ENCODE measurements at regions not wholly inside any gene's neighbourhood (a gene's known extent, or its start where the extent isn't known, plus 50 kb on each side); places are given as distances from the start of the nearest gene placed in this dataset.
"Not testable (repeated sequence)": the region's sequence is repeated elsewhere in the genome, so short reads cannot be mapped to it uniquely, and the experiment has no call there.

DNA sequence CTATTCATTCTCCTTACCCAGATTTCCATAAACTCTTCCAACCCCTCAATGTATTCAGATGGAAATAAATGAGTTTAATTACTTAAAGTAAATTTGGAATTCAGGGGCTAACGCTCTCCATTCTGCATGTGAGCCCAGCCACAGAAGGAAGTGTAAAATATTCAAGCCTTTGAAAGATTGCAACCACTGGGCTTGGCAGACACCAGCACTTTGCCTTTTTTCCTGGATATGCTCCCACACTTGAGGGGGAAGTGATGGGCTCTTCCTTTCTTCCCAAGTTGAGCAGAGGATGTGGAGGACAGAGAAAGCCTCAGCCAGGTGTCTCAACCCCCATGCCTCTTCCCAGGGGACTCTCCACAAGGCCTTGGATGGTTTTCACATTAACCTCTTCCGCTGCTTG lies 825.1 kb upstream of the EEF2KMT start:
- no peak for DNase-seq

DNA sequence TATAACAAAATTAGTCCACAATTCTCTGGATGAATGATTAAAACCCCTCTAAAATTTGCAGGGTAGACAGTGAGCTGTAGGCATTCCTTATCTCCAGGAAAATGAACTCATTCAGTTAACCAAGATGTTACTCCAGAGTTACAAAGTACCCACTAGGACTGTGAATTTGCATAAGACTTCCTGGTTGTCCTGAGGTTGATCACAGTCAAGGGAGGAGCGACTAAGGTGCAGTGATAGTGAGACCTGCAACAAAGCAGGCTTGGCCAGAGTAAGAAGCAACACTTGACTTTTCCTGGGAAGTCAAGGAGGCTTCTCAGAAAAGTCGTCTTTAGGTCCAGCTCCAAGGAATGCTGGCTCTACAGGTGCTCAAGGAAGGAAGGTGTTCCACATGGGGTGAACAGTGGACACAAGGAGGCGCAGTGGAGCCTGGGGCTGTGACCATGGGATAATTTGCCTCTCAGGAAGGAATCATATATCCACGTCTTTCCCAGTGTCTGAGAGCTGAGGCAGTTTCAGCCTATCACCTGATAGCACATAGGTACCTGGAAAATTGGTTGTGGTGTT lies 821.1 kb upstream of the EEF2KMT start:
- no peak for DNase-seq

DNA sequence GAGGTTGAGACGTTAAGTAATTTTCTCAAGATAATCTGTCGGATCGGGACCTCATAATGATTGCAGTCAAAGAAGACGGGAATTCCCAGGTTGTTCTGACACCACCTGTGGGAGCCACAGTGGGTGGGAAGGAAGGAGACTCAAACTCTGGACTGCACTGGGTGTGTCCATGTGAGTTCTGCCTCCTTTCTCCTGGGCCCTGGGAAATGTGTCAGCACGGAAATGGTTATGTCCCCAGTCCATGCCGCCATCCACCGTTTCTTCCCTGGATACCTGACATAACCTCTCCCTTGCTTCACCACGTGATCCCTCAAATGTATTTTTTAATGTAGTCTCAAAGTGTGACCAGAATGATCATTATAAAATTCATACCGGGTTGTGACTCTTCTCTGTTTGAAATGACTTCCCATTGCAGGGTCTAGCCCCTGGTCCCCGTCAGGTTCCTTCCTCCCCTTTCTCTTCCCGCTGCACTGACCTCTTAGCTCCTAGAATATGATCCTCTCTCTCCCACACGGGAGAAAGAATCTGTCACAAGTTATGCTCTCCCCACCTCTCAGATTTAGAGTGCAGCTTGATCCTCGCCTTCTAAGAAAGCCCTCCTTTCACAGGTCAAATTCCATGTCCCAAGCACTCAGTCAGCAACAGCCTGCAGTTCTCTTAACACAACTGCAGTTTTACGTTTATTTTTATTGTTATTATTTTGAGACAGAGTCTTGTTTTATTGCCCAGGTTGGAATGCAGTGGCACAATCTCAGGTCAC lies 820.0 kb upstream of the EEF2KMT start:
- no peak for DNase-seq

DNA sequence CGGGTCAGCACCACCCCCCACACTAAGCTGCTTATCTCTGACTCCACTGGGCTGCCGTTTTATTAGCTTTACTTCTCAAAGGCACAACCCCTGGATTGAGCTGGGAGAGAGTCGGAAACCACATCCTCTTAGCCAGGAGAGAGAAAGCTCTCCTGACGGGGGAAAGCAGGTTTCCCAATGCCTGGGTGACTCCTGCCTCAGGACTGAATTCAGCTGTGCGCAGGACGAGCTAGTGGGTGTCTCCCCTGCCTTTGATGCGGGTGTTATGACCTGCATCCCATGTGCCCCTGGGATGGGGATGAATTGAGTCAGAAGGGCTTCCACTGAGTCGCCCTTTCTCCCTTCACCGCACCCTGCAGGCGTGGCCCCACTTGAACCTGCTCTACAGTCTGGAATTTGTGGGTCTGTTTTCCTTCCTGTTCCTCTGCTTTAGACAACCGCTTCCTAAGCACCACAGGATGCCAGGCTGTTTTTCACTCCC lies 819.2 kb upstream of the EEF2KMT start:
- DNase-seq, result no peak

DNA sequence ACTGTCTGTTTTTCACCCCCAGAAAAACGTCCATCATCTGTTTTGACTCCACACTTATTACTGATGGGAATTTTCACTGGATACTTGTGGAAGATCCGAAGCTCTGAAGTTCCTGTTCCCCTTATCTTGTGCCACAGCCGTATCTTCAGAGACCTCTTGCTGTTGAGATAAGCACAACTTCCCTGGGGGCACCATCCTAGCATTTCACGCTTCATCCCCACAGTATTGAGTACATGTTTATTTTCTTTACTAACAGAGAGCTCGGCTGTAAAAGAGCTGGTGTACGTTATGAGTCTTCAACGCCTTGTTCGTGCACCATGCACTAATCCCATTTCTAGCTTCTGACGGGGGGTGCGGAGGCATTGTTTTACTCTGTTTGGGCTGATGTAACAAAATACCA lies 813.6 kb upstream of the EEF2KMT start:
- DNase-seq, result no peak

DNA sequence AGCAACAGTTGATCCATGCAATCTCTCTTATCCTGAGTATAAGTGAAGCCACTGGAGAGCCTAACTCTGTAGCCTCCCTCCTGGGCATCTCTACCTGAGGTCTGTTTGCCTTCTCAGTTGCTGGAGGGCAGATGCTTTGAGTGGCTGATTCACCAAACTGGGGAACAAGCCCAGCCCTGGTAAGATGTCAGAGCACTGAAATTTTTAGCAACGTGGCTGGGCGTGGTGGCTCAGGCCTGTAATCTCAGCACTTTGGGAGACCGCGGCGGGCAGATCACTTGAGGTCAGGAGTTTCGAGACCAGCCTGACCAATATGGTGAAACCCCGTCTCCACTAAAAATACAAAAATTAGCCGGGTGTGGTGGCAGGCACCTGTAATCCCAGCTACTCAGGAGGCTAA lies 812.0 kb upstream of the EEF2KMT start:
- DNase-seq, result not testable (repeated sequence)

DNA sequence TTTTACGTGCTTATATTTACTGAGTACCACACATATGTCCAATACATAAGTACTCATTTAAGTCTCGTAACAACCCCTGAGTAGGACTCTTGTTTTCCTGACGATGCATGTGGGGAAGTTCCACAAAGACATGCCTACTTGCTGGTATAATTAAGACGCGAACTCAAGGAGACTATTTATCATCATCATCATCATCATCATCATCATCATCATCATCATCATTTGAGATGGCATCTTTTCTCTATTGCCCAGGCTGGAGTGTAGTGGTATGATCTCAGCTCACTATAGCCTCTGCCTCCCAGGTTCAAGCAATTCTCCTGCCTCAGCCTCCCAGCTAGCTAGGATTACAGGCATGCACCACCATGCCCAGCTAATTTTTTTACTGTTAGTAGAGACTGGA lies 809.9 kb upstream of the EEF2KMT start:
- DNase-seq, result no peak

DNA sequence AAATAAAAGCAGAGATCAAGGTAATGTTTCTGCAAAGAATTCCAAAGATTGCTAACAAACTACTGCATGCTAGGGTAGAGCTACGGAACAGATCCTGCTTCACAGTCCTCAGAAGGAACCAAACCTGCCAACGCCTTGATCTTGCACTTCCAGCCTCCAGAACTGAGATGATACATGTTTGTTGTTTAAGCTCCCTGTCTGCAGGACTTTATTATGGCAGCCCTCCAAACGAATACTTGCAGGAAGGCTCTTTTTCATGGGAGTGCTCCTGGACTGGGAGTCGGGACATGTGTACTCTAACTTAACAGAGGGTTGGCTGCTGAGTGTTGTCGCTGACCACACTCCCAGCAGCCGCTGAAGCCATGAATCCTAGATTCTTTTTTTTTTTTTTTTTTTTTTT lies 808.8 kb upstream of the EEF2KMT start:
- DNase-seq, result no peak

DNA sequence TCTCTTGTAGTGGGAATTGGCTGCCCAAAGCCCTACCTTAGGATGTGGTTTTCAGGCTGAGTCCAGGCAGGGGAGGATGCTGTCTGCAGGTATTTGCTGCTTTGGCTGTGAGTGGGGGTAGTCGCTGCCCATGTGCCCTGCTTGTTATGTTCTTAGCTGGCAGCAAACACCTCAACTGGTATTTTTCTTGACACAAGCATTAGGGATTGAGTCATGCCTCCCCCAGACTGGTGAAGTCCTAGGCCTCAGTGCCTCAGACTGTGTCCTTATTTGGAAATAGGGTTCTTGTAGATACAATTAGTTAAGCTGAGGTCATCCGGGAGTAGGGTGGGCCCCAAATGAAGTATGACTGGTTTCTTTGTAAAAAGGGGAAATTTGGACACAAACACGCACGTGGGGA lies 808.3 kb upstream of the EEF2KMT start:
- DNase-seq, result no peak

DNA sequence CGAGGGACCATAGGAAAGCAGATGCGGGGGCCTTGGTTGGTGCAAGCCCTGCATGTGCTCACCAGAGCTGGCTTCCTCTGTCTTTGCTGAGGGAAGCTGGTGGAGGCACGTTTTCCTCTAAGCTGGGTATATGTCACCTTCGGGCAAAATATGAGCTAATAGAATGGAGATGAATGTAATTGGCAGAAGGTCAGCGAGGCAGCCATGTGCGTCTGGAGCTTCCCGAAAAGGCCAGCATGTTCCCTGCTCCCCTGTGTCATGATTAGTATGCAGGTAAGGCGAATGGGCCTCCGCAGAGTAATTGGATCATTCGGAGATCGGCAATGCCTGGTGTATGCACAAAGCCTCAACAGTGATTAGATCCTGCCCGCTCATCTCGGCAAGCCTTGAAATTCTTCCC lies 806.2 kb upstream of the EEF2KMT start:
- DNase-seq, result no peak

DNA sequence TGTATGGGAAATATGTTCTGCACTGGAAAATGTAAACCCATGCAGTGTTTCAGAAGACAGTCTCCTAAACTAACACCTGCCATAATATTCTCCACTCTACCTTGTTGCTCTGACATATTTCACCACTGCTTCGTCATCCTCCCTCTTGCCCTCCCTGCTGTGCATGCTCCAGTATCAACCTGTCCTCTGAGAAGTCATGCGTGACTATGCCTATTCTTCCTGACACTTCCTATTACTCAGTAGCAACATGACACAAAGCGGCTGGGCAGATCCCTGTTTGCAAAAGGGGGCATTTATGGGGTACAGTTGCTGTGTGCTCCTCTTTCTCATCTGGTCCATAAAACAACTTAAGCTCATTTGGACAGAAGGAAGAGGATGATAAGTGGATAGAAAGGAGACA lies 805.6 kb upstream of the EEF2KMT start:
- DNase-seq, result no peak

DNA sequence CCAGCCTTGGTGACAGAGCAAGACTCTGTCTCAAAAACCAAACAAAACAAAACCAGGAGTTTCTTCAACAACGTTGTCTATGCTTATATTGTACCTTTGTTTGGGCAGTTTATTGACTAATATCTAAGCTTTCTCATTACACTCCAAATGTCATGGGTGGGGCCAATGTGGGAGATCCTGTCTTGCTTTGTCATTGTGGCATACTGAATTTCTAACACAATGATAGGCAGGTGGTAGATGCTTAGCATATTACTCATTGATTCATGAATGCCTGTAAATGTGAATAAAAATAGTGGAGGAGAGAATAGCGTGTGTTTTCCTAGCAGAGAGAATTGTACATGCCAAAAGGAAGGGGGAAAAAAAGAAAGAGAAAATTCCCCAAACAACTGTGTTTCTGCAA lies 802.5 kb upstream of the EEF2KMT start:
- no peak for DNase-seq

DNA sequence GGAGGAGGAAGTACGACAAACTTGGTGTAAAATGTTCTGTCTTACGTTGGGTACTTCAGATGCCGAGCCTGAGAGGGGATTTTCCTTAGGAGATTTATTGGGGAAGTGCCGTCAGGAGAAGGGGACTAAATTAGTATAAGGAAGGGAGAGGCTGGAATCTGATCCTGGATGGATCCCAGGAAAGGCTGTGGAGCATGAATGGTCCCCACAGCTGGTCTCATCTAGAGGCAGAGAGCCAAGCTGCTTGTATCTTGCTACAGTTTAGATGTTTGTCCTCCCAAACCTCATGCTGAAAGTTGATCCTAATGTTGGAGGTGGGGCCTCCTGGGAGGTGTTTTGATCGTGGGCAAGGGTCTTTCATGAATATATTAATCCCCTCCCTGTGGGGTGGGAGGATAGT lies 798.4 kb upstream of the EEF2KMT start:
- DNase-seq, result no peak

DNA sequence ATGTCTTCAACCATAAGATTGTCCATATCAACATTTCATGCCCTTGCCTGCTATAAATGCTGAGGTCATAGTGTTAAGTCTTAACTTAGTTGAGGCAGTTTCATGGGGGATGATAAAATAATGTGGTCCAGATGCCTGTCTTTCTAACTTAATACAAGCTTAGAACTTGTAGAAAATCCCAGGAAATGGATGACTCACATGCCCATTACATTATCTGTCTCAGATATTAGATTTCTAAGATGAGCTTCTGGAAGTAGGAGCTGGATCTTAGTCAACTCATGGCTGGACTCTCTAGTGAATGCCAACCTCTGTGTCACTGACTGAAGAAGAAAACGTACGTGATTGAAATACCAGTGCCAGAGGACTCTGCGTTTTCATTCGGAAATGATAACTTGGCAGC lies 797.5 kb upstream of the EEF2KMT start:
- no peak for DNase-seq

DNA sequence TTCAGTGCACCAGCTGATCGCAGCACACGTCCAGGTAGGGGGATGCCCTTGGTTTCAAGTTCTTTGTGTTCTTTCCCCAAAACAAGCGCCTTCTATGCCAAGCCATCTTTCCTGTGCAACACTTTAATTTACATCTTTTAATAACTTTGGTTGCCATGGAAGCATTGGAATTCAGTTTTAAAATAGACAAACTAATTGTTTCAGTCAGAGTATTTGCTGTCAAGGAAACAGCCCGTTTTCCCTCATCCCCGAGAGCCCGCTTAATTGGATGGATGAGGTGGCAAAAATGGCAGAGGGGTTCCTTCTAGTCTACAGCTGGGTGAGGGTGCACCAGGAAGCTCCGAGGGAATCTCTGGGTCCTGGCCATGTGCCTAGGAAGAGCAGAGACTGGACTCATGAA lies 793.7 kb upstream of the EEF2KMT start:
- DNase-seq, result no peak

DNA sequence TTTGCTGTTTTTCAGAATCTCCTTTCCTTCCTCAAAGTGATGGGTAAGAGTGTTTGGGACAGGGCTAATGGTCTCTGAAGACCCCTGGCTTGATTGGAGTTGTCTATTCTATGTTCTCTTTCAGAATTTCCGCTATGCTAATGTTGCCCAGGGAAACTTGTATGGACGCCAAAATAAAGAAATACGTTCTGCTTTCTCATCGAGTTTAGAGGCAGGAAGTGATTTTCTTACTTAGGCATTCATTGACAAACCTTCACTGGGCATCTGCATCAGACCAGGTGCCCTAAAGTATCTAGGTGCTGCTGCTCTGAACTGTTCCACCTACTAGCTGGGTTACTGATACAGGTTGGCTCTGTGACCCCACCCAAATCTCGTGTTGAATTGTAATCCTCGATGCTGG lies 787.9 kb upstream of the EEF2KMT start:
- DNase-seq, result no peak

DNA sequence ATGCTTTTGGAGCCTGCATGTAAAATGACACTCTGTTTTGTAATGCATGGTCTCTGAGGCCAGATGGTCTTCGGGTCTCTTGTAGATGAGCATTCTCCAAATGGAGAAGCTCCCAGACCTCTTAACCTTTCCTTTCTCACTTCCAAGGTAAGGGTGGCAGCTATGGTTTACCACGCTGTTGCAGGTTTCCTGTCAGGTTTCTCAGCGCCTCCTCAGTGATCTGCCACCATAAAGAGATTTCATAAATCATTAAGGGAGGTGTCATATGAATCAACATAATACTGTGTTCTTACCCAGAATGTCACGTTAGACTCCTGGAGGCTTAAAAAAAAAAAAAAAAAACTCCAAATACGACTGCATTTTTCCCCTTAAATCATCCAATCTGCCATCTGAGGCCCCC lies 787.4 kb upstream of the EEF2KMT start:
- DNase-seq, result no peak

DNA sequence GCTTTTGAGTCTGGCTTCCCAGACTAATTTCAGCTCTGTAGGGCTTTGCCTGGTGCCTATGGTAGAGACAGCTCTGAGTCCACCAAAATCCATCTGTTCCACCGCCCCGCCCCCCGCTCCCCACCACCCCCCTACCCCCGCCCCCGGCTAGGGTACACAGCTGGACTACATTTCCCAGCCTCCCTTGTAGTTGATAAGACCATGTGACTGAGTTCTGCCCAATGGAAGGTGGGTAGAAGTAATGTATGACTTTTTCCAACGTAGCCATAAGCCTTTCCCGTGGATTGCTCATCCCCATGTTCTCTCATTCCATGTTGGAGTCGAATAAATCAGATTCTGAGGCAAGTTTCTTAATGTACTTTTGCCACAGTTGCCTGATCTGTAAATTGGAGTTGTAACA lies 786.7 kb upstream of the EEF2KMT start:
- DNase-seq, result no peak

DNA sequence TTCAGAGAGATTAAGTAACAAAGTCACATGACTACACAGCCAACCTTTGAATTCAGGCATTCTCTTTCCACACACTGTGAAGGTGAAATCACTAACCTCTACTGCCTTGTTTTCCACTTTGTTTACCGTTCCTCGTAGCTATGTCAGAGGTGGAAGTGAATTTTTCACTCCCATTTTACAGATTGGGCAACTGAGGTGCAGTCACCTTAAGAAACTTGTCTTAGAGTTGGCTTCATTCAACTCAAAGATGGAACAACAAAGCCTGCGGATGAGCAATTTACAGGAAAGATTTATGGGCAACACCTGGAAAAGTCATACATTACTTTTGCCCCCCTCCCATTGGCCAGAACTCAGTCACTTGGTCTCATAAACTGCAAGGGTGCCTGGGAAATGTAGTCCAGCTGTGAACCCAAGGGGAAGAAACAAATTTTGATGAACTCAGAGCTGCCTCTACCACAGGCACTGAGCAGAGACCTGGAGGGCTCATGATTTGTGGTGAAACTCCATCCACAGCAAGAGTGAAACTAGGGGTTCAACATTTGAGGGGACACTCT lies 784.6 kb upstream of the EEF2KMT start:
- no peak for DNase-seq

DNA sequence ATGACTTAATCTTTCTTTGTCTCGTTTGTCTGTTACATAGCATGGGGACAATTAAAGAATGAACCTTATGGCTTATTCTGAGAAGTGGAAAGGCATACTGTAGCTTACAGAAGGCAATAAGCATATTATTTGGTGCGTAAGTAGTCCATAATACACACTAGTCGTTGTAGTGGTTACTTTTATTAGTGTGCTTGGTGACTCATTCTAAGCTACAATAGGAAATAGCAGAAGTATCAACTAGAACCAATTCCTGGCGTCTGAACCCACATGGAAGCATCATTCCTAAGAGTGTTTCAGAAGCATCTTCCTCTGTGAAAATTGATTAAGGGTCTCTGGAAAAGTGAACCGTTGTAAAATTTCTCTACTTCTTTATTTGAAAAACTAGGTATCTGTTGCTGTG lies 777.8 kb upstream of the EEF2KMT start:
- no peak for DNase-seq

DNA sequence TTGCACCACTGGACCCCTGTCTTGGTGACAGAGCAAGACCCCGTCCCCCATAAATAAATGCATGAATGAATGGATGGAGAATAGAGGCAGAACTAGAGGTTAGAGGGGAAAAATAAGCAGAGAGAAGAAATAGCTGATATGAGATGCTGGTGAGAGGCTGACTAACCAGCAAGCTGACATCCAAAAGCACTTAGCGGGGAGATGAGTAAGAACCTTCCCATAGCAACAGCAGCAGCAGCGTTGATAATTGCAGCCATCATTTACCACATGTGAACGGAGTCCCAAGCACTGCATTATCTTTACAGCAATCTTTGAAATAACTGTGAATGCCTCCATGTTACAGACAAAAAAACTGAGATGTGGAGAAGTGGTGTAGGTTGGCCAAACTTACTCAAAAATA lies 777.3 kb upstream of the EEF2KMT start:
- no peak for DNase-seq

DNA sequence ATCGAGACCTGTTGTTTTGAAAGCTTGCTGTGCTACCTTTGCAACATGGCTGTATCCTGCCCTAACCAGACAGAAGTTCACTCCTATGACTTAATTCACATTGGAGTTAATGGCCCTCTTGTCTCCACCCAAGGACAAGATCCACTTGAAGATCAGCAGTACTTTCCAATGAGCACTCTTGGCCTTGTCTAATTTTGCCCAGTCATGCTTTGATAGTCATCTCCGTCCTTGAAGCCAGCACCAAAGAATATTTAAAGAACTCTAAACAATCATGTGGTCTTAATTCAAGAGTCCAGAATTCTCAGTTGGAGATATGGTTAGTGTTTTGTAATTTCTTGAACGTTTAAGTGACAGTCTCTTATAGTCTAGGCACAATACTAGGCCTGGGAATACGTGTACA lies 775.6 kb upstream of the EEF2KMT start:
- DNase-seq, result no peak

DNA sequence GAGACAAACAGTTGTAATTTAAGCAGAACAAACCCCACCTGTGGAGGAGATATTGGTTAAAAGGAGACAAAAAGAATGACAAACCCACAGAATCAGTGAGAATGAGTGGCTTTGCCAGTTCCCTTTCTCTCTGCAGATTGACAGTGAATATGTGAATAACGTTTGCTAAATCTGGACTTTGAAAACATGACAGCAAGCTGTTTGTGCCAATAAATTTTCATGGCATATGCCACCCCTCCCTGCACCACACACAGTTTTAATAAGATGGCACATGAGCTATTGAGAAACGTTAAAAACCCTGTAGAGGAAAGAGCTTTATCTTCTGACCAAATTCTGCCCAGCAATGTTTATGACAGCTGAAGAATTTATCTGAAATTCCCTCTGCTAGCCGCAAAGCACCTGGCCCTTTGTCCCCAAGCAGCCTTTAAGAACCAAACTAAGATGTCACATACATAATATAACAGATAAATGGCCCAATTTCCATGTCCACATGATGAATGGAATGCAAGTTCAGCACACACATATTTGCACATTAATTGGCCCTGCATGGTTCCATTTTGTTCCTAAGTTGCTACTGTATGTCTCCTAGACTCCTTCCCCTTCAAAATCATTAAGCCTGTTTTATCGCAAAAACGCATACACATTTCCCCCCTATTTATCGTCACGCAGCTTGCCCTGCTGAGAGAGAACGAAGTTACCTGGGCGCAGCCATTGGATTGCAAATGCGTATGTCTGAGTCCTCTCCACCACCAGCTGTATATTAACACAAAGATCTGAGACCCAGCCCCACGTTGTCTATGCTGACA lies 773.5 kb upstream of the EEF2KMT start:
- DNase-seq, result no peak

DNA sequence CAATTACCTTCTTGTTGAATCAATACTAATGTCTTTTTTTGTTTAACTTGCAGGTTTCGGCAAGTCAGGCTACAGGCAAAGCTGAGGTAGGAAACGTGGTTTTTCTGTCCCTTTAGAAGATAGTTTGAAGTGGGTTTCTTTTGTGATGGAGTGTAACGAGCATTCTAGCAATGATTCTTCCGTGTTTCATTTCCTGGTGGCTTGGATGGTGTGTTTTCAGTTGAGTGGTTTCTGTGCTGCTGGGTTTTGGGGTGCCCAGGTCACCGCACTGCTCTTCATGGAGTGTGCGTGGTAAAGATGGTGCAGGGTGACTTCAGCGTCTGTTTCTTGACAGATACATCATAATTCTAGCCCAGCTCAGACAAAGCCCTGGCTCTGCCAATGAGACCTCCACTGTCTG lies 769.7 kb upstream of the EEF2KMT start:
- no peak for DNase-seq

All from effector CD4-positive, alpha-beta T cell (primary cell).